IPS DF 4.7 (cell line): ENCODE measurements at regions not wholly inside any gene's neighbourhood (a gene's known extent, or its start where the extent isn't known, plus 50 kb on each side); places are given as distances from the start of the nearest gene placed in this dataset.

ENCODE experiments used
- DNase-seq: peaks from one replicate; pipeline ENCODE4 v3.0.0-alpha.2; 2013; ENCODE audit warnings: low spot score; ENCODE audit errors: extremely low read depth

DNA sequence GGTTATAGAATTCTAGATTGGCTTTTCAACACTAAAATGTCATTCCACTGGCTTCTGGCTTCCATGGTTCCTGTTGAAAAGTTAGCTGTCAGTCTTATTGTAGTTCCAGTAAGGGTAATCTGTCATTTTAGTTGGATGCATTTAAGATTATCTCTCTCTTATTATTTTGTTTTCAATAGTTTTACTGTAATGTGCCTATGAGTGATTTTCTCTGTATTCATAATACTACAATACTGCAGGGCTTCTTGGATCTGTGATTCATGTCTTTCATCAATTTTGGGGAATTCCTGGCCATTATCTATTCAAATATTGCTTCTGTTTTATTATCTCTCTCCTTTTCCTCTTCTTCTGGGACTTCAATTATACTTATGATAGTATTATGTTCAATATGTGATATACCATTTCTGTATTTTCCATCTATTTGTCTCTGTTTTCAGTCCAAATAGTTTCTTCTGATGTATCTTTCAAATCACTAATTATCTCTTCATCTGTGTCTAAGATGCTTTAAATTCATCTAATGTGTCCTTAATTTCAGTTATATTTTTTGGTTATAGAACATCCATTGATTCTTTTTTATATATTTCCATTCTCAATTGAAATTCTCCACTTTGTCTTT, 101.5 kb downstream of the KCTD15 start:
- no peak for DNase-seq

DNA sequence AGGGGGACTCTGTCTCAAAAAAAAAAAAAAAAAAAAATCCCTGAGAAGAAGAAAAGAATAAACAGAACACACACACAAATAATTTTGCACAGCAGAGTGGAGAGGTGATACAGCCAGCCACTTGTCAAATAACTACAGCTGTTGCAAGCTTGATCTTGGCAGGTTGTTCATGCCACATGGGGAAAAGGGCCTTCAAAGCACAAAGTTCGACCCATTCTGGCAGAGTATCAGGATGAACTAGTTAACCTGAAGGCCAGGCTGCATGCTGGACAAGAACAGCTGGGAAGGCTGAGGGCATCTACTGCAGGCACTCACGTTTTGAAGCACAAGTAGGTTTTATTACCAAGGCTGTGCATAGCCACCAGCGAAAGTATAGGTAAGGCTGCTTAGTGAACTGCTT, 104.1 kb downstream of the KCTD15 start:
- no peak for DNase-seq

- no peak for DNase-seq
Observed at GRCh38 chr19:33902395-33902794, 105.7 kb downstream of the KCTD15 start.

DNA sequence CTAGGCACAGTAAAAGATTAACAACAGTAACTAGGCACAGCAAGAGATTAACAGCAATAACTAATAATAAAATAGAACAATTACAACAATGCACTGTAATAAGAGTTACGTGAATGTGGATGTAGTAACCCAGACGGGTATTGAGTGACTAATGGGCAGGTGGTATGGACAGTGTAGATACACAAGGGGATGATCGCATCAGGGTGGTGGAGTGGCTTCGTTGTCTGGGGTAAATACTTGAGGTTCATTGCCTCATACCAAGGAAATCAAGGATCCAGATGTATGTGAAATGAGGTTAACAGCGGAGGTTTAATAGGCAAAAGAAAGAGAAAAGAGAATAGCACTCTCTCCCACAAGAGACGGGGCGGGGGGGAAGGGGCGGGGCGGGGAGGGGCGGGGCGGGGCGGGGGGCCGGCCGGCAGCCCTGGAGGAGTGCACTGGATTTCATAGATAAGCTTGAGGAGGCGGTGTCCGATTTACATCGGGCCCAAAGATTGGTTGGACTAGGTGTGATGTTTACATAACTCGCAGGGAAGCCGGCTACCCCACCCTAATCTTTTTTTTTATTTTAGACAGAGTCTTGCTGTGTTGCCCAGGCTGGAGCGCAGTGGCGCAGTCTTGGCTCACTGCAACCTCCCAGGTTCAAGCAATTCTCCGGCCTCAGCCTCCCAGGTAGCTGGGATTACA, 106.3 kb downstream of the KCTD15 start:
- DNase-seq = no peak

DNA sequence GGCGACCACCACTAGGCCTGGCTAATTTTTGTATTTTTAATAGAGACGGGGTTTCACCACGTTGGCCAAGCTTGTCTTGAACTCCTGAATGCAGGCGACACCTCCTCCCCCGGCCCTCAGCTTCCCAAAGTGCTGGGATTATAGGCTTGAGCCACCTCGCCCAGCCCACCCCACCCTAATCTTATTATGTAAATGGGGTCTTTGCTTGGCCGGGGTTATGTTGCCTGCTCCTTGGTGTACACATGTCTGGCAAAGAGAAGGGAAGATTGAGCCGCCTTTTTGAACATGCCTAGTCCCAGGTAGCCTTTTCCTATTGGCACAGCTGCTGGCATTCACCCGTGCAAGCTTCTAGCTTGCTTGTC, 106.8 kb downstream of the KCTD15 start:
- no peak for DNase-seq

- no peak for DNase-seq
Observed at GRCh38 chr19:33904681-33905080, 108.0 kb downstream of the KCTD15 start.

- no peak for DNase-seq
Observed at GRCh38 chr19:33905473-33905936, 108.8 kb downstream of the KCTD15 start.

GRCh38 chr19:33905937-33906577, 109.4 kb downstream of the KCTD15 start:
- no peak for DNase-seq

- DNase-seq = no peak
Observed at GRCh38 chr19:33906578-33907335, 110.1 kb downstream of the KCTD15 start.

DNA sequence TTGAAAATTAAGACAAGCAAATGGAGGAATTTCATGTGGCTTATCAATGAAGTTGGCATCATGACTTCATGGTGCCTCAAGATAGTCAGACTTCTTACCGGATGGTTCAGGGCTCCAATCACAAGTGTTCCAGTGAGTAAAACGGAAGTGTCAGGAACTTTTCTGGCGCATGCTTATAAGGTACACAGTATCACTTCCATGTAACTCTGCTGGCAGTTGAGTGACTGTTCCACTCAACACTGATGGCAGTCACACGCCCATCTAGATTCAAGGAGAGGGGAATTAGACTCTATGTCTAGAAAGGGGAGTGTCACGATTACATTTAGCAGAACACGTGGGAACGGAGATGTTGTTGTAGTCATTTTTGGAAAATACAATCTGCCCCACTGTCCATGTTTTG, 114.3 kb downstream of the KCTD15 start:
- DNase-seq = no peak

GRCh38 chr19:33914599-33914998, 117.9 kb downstream of the KCTD15 start:
- DNase-seq = no peak

DNA sequence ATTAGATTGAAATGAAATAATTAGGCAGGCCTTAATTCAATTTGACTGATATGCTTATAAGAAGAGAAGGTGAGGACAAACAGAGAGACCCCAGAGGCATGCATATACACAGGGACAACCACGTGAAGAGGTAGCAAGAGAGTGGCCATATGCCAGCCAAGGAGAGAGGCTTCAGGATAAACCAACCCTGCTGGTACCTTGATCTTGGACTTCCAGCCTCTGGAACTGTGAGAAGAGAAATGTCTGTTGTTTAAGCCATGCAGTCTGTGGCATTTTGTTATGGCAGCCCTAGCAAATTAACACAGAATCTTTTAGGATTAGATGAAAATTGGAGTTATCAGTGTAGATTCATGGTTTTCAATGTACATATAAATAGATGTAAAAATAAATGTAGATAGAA, 120.1 kb downstream of the KCTD15 start:
- no peak for DNase-seq

- DNase-seq = no peak
Observed at GRCh38 chr19:33919291-33919690, 122.6 kb downstream of the KCTD15 start.

DNA sequence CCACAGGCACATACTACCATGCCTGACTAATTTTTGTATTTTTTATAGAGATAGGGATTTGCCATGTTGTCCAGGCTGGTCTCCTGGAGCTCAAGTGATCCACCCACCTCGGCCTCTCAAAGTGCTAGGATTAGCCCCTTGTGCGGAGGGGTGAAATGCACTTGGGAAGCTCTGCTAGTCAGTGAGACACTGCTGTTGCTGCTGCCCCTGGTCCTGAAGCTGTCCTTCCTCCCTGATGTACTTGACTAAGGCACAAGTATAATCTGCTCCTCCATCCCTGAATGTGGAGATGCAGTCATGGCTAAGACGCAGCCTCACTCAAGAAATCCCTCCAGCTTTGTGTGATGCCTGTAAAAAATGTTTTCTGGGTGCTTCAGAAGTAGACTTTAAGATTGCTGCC, 124.5 kb downstream of the KCTD15 start:
- DNase-seq = no peak

GRCh38 chr19:33926306-33926705, 129.6 kb downstream of the KCTD15 start:
- no peak for DNase-seq

DNA sequence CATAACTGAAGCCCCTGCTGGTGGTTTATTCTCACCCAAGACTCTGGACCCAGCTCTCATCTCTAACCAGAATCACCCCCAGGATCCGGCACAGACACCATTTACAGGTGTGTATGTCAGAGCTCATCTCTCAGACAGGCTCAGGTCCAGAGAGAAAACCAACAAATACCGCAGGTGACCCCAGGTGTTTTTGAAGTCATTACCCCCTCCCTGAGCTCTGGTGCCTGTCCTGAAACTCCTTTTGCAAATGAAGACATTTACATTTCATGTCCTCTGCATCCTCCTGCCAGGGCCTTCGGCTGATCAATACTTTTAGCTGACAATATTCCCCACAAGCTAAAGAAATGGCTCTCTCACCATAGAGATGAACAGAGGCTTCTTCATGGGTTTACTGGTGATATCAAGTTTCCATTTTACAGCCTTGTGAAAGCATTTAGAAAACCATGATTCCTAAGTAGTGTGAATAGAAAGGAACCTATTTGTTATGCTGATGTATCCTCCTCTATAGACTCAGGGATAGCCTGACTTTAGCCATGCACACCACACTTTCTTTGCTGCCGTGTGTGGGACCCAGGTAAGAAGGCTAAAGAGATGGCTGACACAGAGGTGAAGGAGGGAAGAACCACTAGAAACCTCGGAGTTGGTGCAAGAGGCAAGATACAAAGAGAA, 131.3 kb downstream of the KCTD15 start:
- DNase-seq = no peak

- no peak for DNase-seq
Observed at GRCh38 chr19:33928458-33928950, 131.8 kb downstream of the KCTD15 start.

DNA sequence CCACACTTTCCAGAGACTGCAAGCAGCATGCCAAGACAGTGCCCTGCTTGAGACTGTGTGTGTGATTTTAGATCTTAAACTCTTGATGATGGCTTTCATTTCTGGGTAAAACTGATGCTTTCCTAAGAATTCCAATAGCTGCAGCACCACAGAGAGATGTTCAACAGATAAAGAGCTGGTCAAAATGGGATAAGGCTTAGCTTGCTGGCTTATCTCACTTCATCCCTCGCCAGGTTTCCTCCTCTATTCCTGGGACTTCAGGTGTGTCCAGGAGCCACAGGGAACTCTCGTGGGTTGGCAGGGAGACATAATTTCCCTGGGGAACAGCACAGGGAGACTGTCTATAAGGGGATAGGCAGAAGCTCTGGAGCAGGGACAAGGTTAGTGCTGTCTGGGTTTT, 137.3 kb downstream of the KCTD15 start:
- DNase-seq = no peak

GRCh38 chr19:33938821-33939220, 142.2 kb downstream of the KCTD15 start:
- no peak for DNase-seq

DNA sequence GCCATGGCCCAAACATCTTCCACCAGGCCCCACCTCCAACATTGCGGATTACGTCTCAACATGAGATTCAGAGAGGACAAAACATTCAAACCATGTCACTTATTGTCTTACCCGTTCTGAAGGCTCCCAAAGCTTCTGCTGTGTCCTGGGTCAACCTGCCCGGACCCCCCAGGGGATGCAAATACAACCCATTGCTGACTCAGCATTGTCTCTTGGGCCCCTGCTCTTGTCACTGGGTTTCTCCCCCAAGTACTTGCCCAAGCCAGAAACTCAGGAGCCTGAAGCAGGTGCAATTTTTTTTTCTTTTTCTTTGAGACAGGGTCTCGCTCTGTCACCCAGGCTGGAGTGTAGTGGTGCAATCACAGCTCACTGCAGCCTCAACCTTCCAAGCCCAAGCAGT, 144.5 kb downstream of the KCTD15 start:
- no peak for DNase-seq

DNA sequence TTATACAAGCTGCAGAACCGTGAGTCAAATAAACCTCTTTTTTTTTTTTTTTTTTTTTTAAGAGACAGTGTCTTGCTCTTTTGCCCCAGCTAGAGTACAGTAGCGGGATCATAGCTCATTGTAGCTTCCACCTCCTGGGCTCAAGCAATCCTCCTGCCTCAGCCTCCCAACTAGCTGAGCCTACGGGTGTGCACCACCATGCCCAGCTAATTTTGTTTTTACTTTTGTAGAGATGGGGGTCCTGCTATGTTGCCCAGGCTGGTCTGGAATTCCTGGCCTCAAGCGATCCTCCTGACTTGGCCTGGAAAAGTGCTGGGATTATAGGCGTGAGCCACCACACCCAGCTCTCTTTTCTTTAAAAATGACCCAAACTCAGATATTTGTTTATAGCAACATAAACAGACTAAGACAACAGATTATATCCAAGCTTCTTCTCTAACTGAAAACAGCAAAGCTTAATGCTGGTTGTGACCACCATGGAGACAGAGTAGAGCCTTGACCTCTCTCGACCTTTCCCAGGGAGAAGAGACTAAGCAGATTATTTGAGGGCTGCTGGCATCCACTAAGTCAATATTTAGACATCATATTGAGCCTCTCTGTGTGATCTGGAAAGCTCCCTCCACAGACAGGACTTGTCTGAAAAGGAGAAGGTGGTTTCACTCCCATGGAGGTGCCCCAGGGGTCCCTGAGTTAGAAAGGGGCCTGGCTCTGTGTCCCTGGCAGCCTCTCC, 150.0 kb downstream of the KCTD15 start:
- DNase-seq = no peak
